ENCODE measurements at regions not wholly inside any gene's neighbourhood (a gene's known extent, or its start where the extent isn't known, plus 50 kb on each side); places are given as distances from the start of the nearest gene placed in this dataset.

GRCh38 chr20:60800185-60800584 is 451.9 kb upstream of the CDH4 start:
- no peak overlapping the region for H3K9ac ChIP-seq (ENCODE audit: low read length)
- H3F3A ChIP-seq (ENCODE audit: insufficient read depth, low read length): no peaks in the 10 kb centered on the region
- no peak overlapping the region for H2AFZ ChIP-seq (ENCODE audit: low read length)
- H3K27ac ChIP-seq (ENCODE audit: low read length): no peak overlapping the region
- TF ChIP-seq EZH2 (optimal IDR thresholded peaks at IDR 0.05; ENCODE audit: low read depth, low read length) (no peak), EZH2phosphoT487 (IDR thresholded peaks at IDR 0.05; ENCODE audit: low read length) (no peak)
- TF ChIP-seq, protein P1, sequence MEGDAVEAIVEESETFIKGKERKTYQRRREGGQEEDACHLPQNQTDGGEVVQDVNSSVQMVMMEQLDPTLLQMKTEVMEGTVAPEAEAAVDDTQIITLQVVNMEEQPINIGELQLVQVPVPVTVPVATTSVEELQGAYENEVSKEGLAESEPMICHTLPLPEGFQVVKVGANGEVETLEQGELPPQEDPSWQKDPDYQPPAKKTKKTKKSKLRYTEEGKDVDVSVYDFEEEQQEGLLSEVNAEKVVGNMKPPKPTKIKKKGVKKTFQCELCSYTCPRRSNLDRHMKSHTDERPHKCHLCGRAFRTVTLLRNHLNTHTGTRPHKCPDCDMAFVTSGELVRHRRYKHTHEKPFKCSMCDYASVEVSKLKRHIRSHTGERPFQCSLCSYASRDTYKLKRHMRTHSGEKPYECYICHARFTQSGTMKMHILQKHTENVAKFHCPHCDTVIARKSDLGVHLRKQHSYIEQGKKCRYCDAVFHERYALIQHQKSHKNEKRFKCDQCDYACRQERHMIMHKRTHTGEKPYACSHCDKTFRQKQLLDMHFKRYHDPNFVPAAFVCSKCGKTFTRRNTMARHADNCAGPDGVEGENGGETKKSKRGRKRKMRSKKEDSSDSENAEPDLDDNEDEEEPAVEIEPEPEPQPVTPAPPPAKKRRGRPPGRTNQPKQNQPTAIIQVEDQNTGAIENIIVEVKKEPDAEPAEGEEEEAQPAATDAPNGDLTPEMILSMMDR (IDR thresholded peaks at IDR 0.05; ENCODE audit: low read length): no peak
- H3K4me3 ChIP-seq (ENCODE audit: low read length): no peak overlapping the region
- no peak for DNase-seq
- no peaks in the 10 kb centered on the region for H3K9me2 ChIP-seq (replicated peaks; ENCODE audit: insufficient read depth, low read length)
- no peaks in the 10 kb centered on the region for H3K9me3 ChIP-seq (replicated peaks; ENCODE audit: insufficient read depth, low read length)
- no peaks in the 10 kb centered on the region for H3K36me3 ChIP-seq (replicated peaks; ENCODE audit: insufficient read depth, low read length)
- no peaks in the 10 kb centered on the region for H3K27me3 ChIP-seq (replicated peaks; ENCODE audit: insufficient read depth, low read length)
- no peaks in the 10 kb centered on the region for H3K4me1 ChIP-seq (ENCODE audit: low read length)
- no peak overlapping the region for H3K4me2 ChIP-seq (ENCODE audit: low read depth, low read length)
- no peaks in the 10 kb centered on the region for H3K79me2 ChIP-seq (ENCODE audit: low read length)
- H4K20me1 ChIP-seq (ENCODE audit: insufficient read depth, low read length): no peaks in the 10 kb centered on the region

GRCh38 chr20:60802676-60803075 is 449.4 kb upstream of the CDH4 start:
- DNase-seq: no peak
- TF ChIP-seq, protein P1 (IDR thresholded peaks at IDR 0.05; ENCODE audit: low read length): no peak
- TF ChIP-seq EZH2 (optimal IDR thresholded peaks at IDR 0.05; ENCODE audit: low read depth, low read length) (no peak), EZH2phosphoT487 (IDR thresholded peaks at IDR 0.05; ENCODE audit: low read length) (no peak)
- no peaks in the 10 kb centered on the region for H4K20me1 ChIP-seq (ENCODE audit: insufficient read depth, low read length)
- H3K9me2 ChIP-seq (replicated peaks; ENCODE audit: insufficient read depth, low read length): no peaks in the 10 kb centered on the region
- H3K9ac ChIP-seq (ENCODE audit: low read length): no peak overlapping the region
- H2AFZ ChIP-seq (ENCODE audit: low read length): no peak overlapping the region
- H3K4me2 ChIP-seq (ENCODE audit: low read depth, low read length): no peak overlapping the region
- H3F3A ChIP-seq (ENCODE audit: insufficient read depth, low read length): no peaks in the 10 kb centered on the region
- no peak overlapping the region for H3K4me3 ChIP-seq (ENCODE audit: low read length)
- no peaks in the 10 kb centered on the region for H3K9me3 ChIP-seq (replicated peaks; ENCODE audit: insufficient read depth, low read length)
- no peaks in the 10 kb centered on the region for H3K36me3 ChIP-seq (replicated peaks; ENCODE audit: insufficient read depth, low read length)
- H3K79me2 ChIP-seq (ENCODE audit: low read length): no peaks in the 10 kb centered on the region
- no peaks in the 10 kb centered on the region for H3K4me1 ChIP-seq (ENCODE audit: low read length)
- no peaks in the 10 kb centered on the region for H3K27me3 ChIP-seq (replicated peaks; ENCODE audit: insufficient read depth, low read length)
- H3K27ac ChIP-seq (ENCODE audit: low read length): no peak overlapping the region

GRCh38 chr20:60803335-60804055 is 448.6 kb upstream of the CDH4 start:
- no peaks in the 10 kb centered on the region for H3K4me1 ChIP-seq (ENCODE audit: low read length)
- DNase-seq: no peak
- no peaks in the 10 kb centered on the region for H3F3A ChIP-seq (ENCODE audit: insufficient read depth, low read length)
- no peak overlapping the region for H3K4me3 ChIP-seq (ENCODE audit: low read length)
- no peaks in the 10 kb centered on the region for H3K9me3 ChIP-seq (replicated peaks; ENCODE audit: insufficient read depth, low read length)
- H2AFZ ChIP-seq (ENCODE audit: low read length): no peak overlapping the region
- TF ChIP-seq, protein P1 (IDR thresholded peaks at IDR 0.05; ENCODE audit: low read length): no peak
- TF ChIP-seq EZH2phosphoT487 (IDR thresholded peaks at IDR 0.05; ENCODE audit: low read length) (no peak), EZH2 (optimal IDR thresholded peaks at IDR 0.05; ENCODE audit: low read depth, low read length) (no peak)
- no peaks in the 10 kb centered on the region for H4K20me1 ChIP-seq (ENCODE audit: insufficient read depth, low read length)
- H3K4me2 ChIP-seq (ENCODE audit: low read depth, low read length): no peak overlapping the region
- no peaks in the 10 kb centered on the region for H3K9me2 ChIP-seq (replicated peaks; ENCODE audit: insufficient read depth, low read length)
- no peaks in the 10 kb centered on the region for H3K79me2 ChIP-seq (ENCODE audit: low read length)
- H3K36me3 ChIP-seq (replicated peaks; ENCODE audit: insufficient read depth, low read length): no peaks in the 10 kb centered on the region
- H3K27ac ChIP-seq (ENCODE audit: low read length): no peak overlapping the region
- H3K9ac ChIP-seq (ENCODE audit: low read length): no peak overlapping the region
- H3K27me3 ChIP-seq (replicated peaks; ENCODE audit: insufficient read depth, low read length): no peaks in the 10 kb centered on the region
